ENCODE measurements at regions not wholly inside any gene's neighbourhood (a gene's known extent, or its start where the extent isn't known, plus 50 kb on each side); places are given as distances from the start of the nearest gene placed in this dataset.

DNA sequence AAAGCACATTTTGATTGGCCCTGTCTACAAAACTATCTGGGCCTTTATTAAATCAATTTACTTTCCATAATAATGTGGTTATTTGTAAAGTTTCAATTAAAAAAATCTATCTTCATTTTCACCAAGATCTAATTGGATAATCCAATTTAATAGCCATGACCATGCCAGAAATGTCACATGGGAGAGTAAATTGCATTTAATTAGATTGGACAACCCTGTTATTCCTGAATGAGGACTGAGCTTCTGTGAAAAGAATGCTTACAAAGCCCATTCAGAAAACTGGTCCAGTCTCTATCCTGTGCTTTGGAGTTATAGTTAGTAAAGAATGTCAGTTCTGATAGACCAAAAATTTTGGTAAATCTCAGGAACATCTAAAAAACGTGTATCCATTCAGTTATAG, 541.9 kb upstream of the ANO5 start:
- ChIA-PET POLR2A (no interaction called here), CTCF (ENCODE audit: low intra/inter-chr PET ratio, low total read pairs) (no interaction called here)
- Histone ChIP-seq H3K27ac (ENCODE audit: extremely low read length, insufficient read depth, low read length) (no peak overlapping the region), H3K79me2 (ENCODE audit: insufficient read depth, low read length) (no peaks in the 10 kb centered on the region), H3K9me3 (ENCODE audit: low read length) (no peaks in the 10 kb centered on the region; the same call in 1 of the 2 replicates), H3K36me3 (replicated peaks in 1 of 2; ENCODE audit: control insufficient read depth in 1 of 2, insufficient read depth in 2 of 2, low read length in 2 of 2) (no peaks in the 10 kb centered on the region), H3K4me1 (ENCODE audit: insufficient read depth, low read length) (no peaks in the 10 kb centered on the region), H2AFZ (ENCODE audit: low read length) (no peak overlapping the region), H3K4me3 (replicated peaks in 1 of 3; ENCODE audit: insufficient read depth in 1 of 3, low read depth in 2 of 3, low read length in 3 of 3) (no peak overlapping the region), H3K9ac (ENCODE audit: insufficient read depth, low read depth, low read length) (no peak overlapping the region), H3K27me3 (ENCODE audit: control insufficient read depth in 1 of 2, insufficient read depth in 2 of 2, low read length in 2 of 2) (no peaks in the 10 kb centered on the region), H3K4me2 (ENCODE audit: low read depth, low read length) (no peak overlapping the region), H4K20me1 (ENCODE audit: insufficient read depth, low read length) (no peaks in the 10 kb centered on the region; the same call in 1 of the 2 replicates)
- FAIRE-seq = no peak
- no peak for ATAC-seq
- 0% methylated on average over 1 of the region's 1 CpG for WGBS (ENCODE audit: low lambda C conversion rate)
- in situ Hi-C loops (cut with HindIII; ENCODE audit: extremely low pct_ligation_motif_present, low pct_unique_long_range_greater_than_20kb) = no loop called here
- no TSS peak for BruUV-seq (replicated peaks)
- intact Hi-C loops (cut with micrococcal nuclease; ENCODE audit: unreplicated experiment) = no loop called here
- DNase-seq (ENCODE audit: low spot score) = no peak
- TF ChIP-seq ZNF264 (CRISPR knock-in tag; IDR thresholded peaks at IDR 0.05) = no peak
- TF ChIP-seq, protein P1, sequence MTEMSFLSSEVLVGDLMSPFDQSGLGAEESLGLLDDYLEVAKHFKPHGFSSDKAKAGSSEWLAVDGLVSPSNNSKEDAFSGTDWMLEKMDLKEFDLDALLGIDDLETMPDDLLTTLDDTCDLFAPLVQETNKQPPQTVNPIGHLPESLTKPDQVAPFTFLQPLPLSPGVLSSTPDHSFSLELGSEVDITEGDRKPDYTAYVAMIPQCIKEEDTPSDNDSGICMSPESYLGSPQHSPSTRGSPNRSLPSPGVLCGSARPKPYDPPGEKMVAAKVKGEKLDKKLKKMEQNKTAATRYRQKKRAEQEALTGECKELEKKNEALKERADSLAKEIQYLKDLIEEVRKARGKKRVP (CRISPR knock-in tag; IDR thresholded peaks at IDR 0.05) = no peak
- no peak for TF ChIP-seq KDM1A (CRISPR knock-in tag; IDR thresholded peaks at IDR 0.05)
- no peak for TF ChIP-seq FOXO1 (CRISPR knock-in tag; IDR thresholded peaks at IDR 0.05)
- no peak for TF ChIP-seq EED (CRISPR knock-in tag; IDR thresholded peaks at IDR 0.05)
- TF ChIP-seq ZNF775 (CRISPR knock-in tag; IDR thresholded peaks at IDR 0.05; ENCODE audit: borderline replicate concordance) = no peak
- TF ChIP-seq, protein P2, sequence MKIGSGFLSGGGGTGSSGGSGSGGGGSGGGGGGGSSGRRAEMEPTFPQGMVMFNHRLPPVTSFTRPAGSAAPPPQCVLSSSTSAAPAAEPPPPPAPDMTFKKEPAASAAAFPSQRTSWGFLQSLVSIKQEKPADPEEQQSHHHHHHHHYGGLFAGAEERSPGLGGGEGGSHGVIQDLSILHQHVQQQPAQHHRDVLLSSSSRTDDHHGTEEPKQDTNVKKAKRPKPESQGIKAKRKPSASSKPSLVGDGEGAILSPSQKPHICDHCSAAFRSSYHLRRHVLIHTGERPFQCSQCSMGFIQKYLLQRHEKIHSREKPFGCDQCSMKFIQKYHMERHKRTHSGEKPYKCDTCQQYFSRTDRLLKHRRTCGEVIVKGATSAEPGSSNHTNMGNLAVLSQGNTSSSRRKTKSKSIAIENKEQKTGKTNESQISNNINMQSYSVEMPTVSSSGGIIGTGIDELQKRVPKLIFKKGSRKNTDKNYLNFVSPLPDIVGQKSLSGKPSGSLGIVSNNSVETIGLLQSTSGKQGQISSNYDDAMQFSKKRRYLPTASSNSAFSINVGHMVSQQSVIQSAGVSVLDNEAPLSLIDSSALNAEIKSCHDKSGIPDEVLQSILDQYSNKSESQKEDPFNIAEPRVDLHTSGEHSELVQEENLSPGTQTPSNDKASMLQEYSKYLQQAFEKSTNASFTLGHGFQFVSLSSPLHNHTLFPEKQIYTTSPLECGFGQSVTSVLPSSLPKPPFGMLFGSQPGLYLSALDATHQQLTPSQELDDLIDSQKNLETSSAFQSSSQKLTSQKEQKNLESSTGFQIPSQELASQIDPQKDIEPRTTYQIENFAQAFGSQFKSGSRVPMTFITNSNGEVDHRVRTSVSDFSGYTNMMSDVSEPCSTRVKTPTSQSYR (CRISPR knock-in tag; IDR thresholded peaks at IDR 0.05; ENCODE audit: borderline replicate concordance) = no peak
- TF ChIP-seq, protein P3, sequence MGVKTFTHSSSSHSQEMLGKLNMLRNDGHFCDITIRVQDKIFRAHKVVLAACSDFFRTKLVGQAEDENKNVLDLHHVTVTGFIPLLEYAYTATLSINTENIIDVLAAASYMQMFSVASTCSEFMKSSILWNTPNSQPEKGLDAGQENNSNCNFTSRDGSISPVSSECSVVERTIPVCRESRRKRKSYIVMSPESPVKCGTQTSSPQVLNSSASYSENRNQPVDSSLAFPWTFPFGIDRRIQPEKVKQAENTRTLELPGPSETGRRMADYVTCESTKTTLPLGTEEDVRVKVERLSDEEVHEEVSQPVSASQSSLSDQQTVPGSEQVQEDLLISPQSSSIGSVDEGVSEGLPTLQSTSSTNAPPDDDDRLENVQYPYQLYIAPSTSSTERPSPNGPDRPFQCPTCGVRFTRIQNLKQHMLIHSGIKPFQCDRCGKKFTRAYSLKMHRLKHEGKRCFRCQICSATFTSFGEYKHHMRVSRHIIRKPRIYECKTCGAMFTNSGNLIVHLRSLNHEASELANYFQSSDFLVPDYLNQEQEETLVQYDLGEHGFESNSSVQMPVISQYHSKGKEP (CRISPR knock-in tag; IDR thresholded peaks at IDR 0.05) = no peak
- no peak for TF ChIP-seq ZNF567 (CRISPR knock-in tag; IDR thresholded peaks at IDR 0.05; ENCODE audit: borderline replicate concordance)
